Neural cell (in vitro differentiated cells): ENCODE measurements at regions not wholly inside any gene's neighbourhood (a gene's known extent, or its start where the extent isn't known, plus 50 kb on each side); places are given as distances from the start of the nearest gene placed in this dataset.

Experiments used
- H2AFZ ChIP-seq: fragments of 200-600, 300-800 bp; sonication (generic), shearing (Covaris generic); 2 replicates; pipeline ENCODE4 v1.6.0; 2014; ENCODE audit warnings: low read depth, mild to moderate bottlenecking, antibody characterized with exemption, low read length, moderate library complexity
- H3F3A ChIP-seq: fragments of 200-600 bp; shearing (Covaris generic); 2 replicates; pipeline ENCODE4 v1.6.1; 2016; ENCODE audit warnings: mild to moderate bottlenecking, moderate library complexity, mixed read lengths, antibody characterized with exemption, low read length; ENCODE audit not compliant: insufficient read depth, poor library complexity, severe bottlenecking
- H3K27ac ChIP-seq: fragments of 200-600, 300-800 bp; sonication (generic), shearing (Covaris generic); 2 replicates; pipeline ENCODE4 v1.5.1; 2014; ENCODE audit warnings: mild to moderate bottlenecking, low read length, moderate library complexity
- H3K27me3 ChIP-seq: fragments of 300-800, 200-600 bp; sonication (generic), shearing (Covaris generic); 2 replicates; pipeline ENCODE4 v1.6.0; 2014; ENCODE audit warnings: mild to moderate bottlenecking, low read depth, low read length, moderate library complexity; ENCODE audit not compliant: insufficient read depth
- H3K36me3 ChIP-seq: fragments of 300-800, 200-600 bp; sonication (generic), shearing (Covaris generic); 2 replicates; pipeline ENCODE4 v1.5.1; 2014; ENCODE audit warnings: mild to moderate bottlenecking, antibody characterized with exemption, low read length, moderate library complexity; ENCODE audit not compliant: insufficient read depth
- H3K4me2 ChIP-seq: fragments of 300-800, 200-600 bp; sonication (generic), shearing (Covaris generic); 2 replicates; pipeline ENCODE4 v1.6.0; 2014; ENCODE audit warnings: mild to moderate bottlenecking, low read length
- H3K4me3 ChIP-seq: fragments of 300-800, 200-600 bp; sonication (generic), shearing (Covaris generic); 2 replicates; pipeline ENCODE4 v1.5.1; 2014; ENCODE audit warnings: mild to moderate bottlenecking, low read length, moderate library complexity
- H3K79me2 ChIP-seq: fragments of 200-600 bp; shearing (Covaris generic); replicated peaks from 2 replicates; pipeline ENCODE4 v1.6.0; 2014; ENCODE audit warnings: mild to moderate bottlenecking, low read length, moderate library complexity; ENCODE audit not compliant: insufficient read depth
- H3K9ac ChIP-seq: fragments of 300-800, 200-600 bp; sonication (generic), shearing (Covaris generic); 2 replicates; pipeline ENCODE4 v1.6.1; 2016; ENCODE audit warnings: mild to moderate bottlenecking, low read length, mixed read lengths
- H3K9me2 ChIP-seq: fragments of 200-600 bp; shearing (Covaris generic); 2 replicates; pipeline ENCODE4 v1.6.1; 2016; ENCODE audit warnings: mild to moderate bottlenecking, low read length, mixed read lengths; ENCODE audit not compliant: insufficient read depth
- H3K9me3 ChIP-seq: fragments of 200-600, 300-800 bp; sonication (generic), shearing (Covaris generic); 2 replicates; pipeline ENCODE4 v1.6.1; 2016; ENCODE audit warnings: mild to moderate bottlenecking, mixed run types, low read length, moderate library complexity, mixed read lengths
- H4K20me1 ChIP-seq: fragments of 200-600 bp; shearing (Covaris generic); 2 replicates; pipeline ENCODE4 v1.6.1; 2016; ENCODE audit warnings: mild to moderate bottlenecking, mixed run types; ENCODE audit not compliant: insufficient read depth
- EP300 ChIP-seq: fragments of 450-650 bp; conservative IDR thresholded peaks from 2 replicates; pipeline ENCODE4 v1.6.1; 2014; ENCODE audit warnings: antibody characterized with exemption, mild to moderate bottlenecking, moderate library complexity; ENCODE audit not compliant: poor library complexity, severe bottlenecking
- EZH2 ChIP-seq: fragments of 200-600, 300-800 bp; shearing (Covaris generic), sonication (generic); IDR thresholded peaks from 2 replicates; pipeline ENCODE4 v1.6.1; 2014; ENCODE audit warnings: antibody characterized with exemption, low read length, borderline replicate concordance, mild to moderate bottlenecking; ENCODE audit not compliant: insufficient read depth, poor library complexity, severe bottlenecking
- MXI1 ChIP-seq: fragments of 450-650 bp; conservative IDR thresholded peaks from 2 replicates; pipeline ENCODE4 v1.6.1; 2014; ENCODE audit warnings: antibody characterized with exemption, mild to moderate bottlenecking; ENCODE audit not compliant: poor library complexity, severe bottlenecking
- POLR2AphosphoS5 ChIP-seq: IDR thresholded peaks from 2 replicates; pipeline ENCODE4 v1.6.1; 2012
- RAD21 ChIP-seq: fragments of 450-650 bp; conservative IDR thresholded peaks from 2 replicates; pipeline ENCODE4 v1.6.1; 2014; ENCODE audit warnings: antibody characterized with exemption, mild to moderate bottlenecking, moderate library complexity
- SMC3 ChIP-seq: fragments of 450-650 bp; conservative IDR thresholded peaks from 2 replicates; pipeline ENCODE4 v1.6.1; 2014; ENCODE audit warnings: antibody characterized with exemption, mild to moderate bottlenecking, moderate library complexity; ENCODE audit not compliant: poor library complexity
- TAF1 ChIP-seq: IDR thresholded peaks from 2 replicates; pipeline ENCODE4 v1.6.1; 2012; ENCODE audit warnings: low read depth
- TF ChIP-seq, protein P1 (sequence below): fragments of 450-650 bp; IDR thresholded peaks from 2 replicates; pipeline ENCODE4 v1.5.1; 2014; ENCODE audit warnings: antibody characterized with exemption, mild to moderate bottlenecking, moderate library complexity; ENCODE audit not compliant: poor library complexity, severe bottlenecking
- TF ChIP-seq, protein P2 (sequence below): IDR thresholded peaks from 2 replicates; pipeline ENCODE4 v1.6.1; 2012; ENCODE audit warnings: borderline replicate concordance

DNA sequence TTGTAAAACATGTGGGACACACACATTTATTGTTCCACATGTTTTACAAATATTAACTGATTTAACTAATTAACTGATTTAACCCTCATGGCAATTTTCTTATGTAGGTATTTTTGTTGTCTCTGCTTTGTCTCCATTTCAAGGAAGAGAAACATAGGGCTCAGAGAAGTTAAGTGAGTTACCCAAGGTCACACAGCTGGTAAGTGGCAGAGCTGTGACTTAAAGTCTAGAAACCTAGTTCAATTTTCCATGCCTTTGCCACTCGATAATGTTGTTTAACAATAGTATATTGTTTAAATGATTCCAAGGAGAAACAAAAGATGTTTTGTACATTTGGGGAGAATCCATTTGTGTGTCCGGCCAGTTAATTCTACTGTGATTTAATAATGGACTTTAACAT is 284.1 kb upstream of the CDH5 start:
- H3K4me2 ChIP-seq: no peak overlapping the region
- H3K27ac ChIP-seq: no peak overlapping the region
- no peaks in the 10 kb centered on the region for H3K36me3 ChIP-seq
- H4K20me1 ChIP-seq: no peaks in the 10 kb centered on the region
- no peaks in the 10 kb centered on the region for H3K79me2 ChIP-seq
- no peak overlapping the region for H3K9ac ChIP-seq
- no peaks in the 10 kb centered on the region for H3K27me3 ChIP-seq
- H3K9me3 ChIP-seq: no peaks in the 10 kb centered on the region
- no peak overlapping the region for H2AFZ ChIP-seq
- H3F3A ChIP-seq: no peaks in the 10 kb centered on the region
- no peak for TF ChIP-seq SMC3
- TF ChIP-seq, protein P1, sequence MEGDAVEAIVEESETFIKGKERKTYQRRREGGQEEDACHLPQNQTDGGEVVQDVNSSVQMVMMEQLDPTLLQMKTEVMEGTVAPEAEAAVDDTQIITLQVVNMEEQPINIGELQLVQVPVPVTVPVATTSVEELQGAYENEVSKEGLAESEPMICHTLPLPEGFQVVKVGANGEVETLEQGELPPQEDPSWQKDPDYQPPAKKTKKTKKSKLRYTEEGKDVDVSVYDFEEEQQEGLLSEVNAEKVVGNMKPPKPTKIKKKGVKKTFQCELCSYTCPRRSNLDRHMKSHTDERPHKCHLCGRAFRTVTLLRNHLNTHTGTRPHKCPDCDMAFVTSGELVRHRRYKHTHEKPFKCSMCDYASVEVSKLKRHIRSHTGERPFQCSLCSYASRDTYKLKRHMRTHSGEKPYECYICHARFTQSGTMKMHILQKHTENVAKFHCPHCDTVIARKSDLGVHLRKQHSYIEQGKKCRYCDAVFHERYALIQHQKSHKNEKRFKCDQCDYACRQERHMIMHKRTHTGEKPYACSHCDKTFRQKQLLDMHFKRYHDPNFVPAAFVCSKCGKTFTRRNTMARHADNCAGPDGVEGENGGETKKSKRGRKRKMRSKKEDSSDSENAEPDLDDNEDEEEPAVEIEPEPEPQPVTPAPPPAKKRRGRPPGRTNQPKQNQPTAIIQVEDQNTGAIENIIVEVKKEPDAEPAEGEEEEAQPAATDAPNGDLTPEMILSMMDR: no peak
- no peak for TF ChIP-seq EZH2
- no peak for TF ChIP-seq POLR2AphosphoS5
- no peak for TF ChIP-seq MXI1
- TF ChIP-seq RAD21: no peak
- TF ChIP-seq EP300: no peak
- no peak for TF ChIP-seq TAF1
- TF ChIP-seq, protein P2, sequence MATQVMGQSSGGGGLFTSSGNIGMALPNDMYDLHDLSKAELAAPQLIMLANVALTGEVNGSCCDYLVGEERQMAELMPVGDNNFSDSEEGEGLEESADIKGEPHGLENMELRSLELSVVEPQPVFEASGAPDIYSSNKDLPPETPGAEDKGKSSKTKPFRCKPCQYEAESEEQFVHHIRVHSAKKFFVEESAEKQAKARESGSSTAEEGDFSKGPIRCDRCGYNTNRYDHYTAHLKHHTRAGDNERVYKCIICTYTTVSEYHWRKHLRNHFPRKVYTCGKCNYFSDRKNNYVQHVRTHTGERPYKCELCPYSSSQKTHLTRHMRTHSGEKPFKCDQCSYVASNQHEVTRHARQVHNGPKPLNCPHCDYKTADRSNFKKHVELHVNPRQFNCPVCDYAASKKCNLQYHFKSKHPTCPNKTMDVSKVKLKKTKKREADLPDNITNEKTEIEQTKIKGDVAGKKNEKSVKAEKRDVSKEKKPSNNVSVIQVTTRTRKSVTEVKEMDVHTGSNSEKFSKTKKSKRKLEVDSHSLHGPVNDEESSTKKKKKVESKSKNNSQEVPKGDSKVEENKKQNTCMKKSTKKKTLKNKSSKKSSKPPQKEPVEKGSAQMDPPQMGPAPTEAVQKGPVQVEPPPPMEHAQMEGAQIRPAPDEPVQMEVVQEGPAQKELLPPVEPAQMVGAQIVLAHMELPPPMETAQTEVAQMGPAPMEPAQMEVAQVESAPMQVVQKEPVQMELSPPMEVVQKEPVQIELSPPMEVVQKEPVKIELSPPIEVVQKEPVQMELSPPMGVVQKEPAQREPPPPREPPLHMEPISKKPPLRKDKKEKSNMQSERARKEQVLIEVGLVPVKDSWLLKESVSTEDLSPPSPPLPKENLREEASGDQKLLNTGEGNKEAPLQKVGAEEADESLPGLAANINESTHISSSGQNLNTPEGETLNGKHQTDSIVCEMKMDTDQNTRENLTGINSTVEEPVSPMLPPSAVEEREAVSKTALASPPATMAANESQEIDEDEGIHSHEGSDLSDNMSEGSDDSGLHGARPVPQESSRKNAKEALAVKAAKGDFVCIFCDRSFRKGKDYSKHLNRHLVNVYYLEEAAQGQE: no peak
- no peak overlapping the region for H3K4me3 ChIP-seq
- no peaks in the 10 kb centered on the region for H3K9me2 ChIP-seq

DNA sequence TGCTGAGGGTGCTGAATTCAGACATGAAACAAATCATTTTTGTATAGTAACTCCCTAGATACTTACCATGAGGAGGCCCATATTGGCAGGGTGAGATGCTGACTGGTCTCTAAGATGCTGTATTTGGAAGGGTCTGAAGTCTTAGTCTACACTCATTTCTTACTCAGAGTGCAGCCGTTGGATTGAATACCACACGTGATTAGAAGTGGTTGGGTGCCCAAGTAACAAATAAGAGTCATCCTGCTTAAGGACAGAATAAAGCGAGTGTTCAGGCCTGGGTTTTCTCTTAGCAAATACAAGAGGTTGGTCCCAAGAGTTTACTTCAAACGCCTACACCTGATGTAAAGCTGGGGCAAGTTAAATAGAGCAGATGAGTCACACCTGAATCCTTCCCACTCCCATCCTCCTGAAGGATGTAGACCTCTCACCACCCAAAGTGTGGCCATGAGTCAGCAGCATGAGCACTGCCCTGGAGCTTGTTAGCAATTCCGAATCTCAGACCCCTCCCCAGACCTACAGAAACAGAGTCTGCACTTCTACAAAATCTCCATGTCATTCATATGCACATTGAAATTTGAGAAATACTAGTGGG is 284.6 kb upstream of the CDH5 start:
- Histone ChIP-seq H3F3A (no peaks in the 10 kb centered on the region), H3K36me3 (no peaks in the 10 kb centered on the region), H2AFZ (no peak overlapping the region), H3K9me2 (no peaks in the 10 kb centered on the region), H3K4me3 (no peak overlapping the region), H3K27me3 (no peaks in the 10 kb centered on the region), H4K20me1 (no peaks in the 10 kb centered on the region), H3K9me3 (no peaks in the 10 kb centered on the region), H3K27ac (no peak overlapping the region), H3K9ac (no peak overlapping the region), H3K4me2 (no peak overlapping the region), H3K79me2 (no peaks in the 10 kb centered on the region)
- TF ChIP-seq RAD21: no peak
- TF ChIP-seq EP300: no peak
- TF ChIP-seq, protein P2: no peak
- TF ChIP-seq EZH2: no peak
- TF ChIP-seq SMC3: no peak
- no peak for TF ChIP-seq TAF1
- no peak for TF ChIP-seq POLR2AphosphoS5
- TF ChIP-seq, protein P1: no peak
- no peak for TF ChIP-seq MXI1
